H1 (cell line): ENCODE measurements at regions not wholly inside any gene's neighbourhood (a gene's known extent, or its start where the extent isn't known, plus 50 kb on each side); places are given as distances from the start of the nearest gene placed in this dataset.

Experiments used
- CTCF ChIA-PET: fragments of 300-600 bp; sonication (Branson Sonifier 250); formaldehyde crosslinking; loops from one replicate; lab custom pipeline; 2021; ENCODE audit not compliant: partially characterized antibody; lab: Charles Lee
- POLR2A ChIA-PET: fragments of 300-600 bp; sonication (Branson Sonifier 250); formaldehyde crosslinking; loops from one replicate; lab custom pipeline; 2021; ENCODE audit warnings: inconsistent platforms; ENCODE audit not compliant: partially characterized antibody; lab: Charles Lee
- DNase-seq, 2 experiments: peaks; one replicate each; pipeline versions ENCODE4 v3.0.0 to v3.0.0-alpha.2; 2010 to 2022; ENCODE audit warnings: low spot score in 2 of 2, low read depth in 1 of 2, mixed read lengths in 1 of 2
- FAIRE-seq: peaks from 2 replicates; lab custom pipeline; 2011; peaks lifted over from hg19 to GRCh38; lab: Jason Lieb, UNC
- H2AFZ ChIP-seq: 2 replicates; pipeline ENCODE4 v1.8.1; 2012; ENCODE audit warnings: low read length, inconsistent platforms
- H2AK5ac ChIP-seq: 2 replicates; pipeline ENCODE4 v1.6.1; 2013; ENCODE audit warnings: low read depth, low read length
- H2BK120ac ChIP-seq: replicated peaks from 2 replicates; pipeline ENCODE3; 2013; ENCODE audit warnings: low read depth, low read length, inconsistent platforms
- H2BK12ac ChIP-seq: 2 replicates; pipeline ENCODE4 v1.6.1; 2013; ENCODE audit warnings: low read depth, low read length
- H2BK15ac ChIP-seq: 2 replicates; pipeline ENCODE4 v1.6.1; 2013; ENCODE audit warnings: low read length
- H2BK20ac ChIP-seq: 2 replicates; pipeline ENCODE4 v1.6.1; 2013; ENCODE audit warnings: low read length
- H2BK5ac ChIP-seq: 2 replicates; pipeline ENCODE4 v1.6.1; 2013; ENCODE audit warnings: low read depth, low read length
- H3K14ac ChIP-seq: 2 replicates; pipeline ENCODE4 v1.6.1; 2013; ENCODE audit warnings: inconsistent platforms; ENCODE audit not compliant: insufficient read length
- H3K18ac ChIP-seq: 2 replicates; pipeline ENCODE4 v1.6.1; 2013; ENCODE audit warnings: low read length; ENCODE audit errors: extremely low read depth
- H3K23ac ChIP-seq: 2 replicates; pipeline ENCODE4 v1.6.1; 2013; ENCODE audit warnings: inconsistent platforms; ENCODE audit not compliant: insufficient read length
- H3K23me2 ChIP-seq: 2 replicates; pipeline ENCODE4 v1.6.1; 2013; ENCODE audit warnings: low read depth, low read length
- H3K27ac ChIP-seq: 2 replicates; pipeline ENCODE4 v1.6.1; 2011; ENCODE audit warnings: low read depth, low read length, inconsistent platforms
- H3K27me3 ChIP-seq, 4 experiments: replicated peaks in 1 of 4; 1 replicate in 1 of 4; 2 replicates in 3 of 4; pipeline versions ENCODE4 v1.6.1 to v1.8.1; 2011 to 2013; ENCODE audit warnings: low read length in 3 of 4, mild to moderate bottlenecking in 3 of 4, inconsistent platforms in 2 of 4, mixed read lengths in 2 of 4, moderate library complexity in 1 of 4; ENCODE audit not compliant: control insufficient read depth in 3 of 4, insufficient read depth in 3 of 4; ENCODE audit errors: extremely low read depth in 1 of 4
- H3K36me3 ChIP-seq, 4 experiments: 2 replicates each; pipeline versions ENCODE4 v1.6.1 to v1.8.1; 2011 to 2013; ENCODE audit warnings: mild to moderate bottlenecking in 4 of 4, low read length in 3 of 4, moderate library complexity in 2 of 4, control low read depth in 1 of 4, inconsistent platforms in 1 of 4; ENCODE audit not compliant: insufficient read depth in 4 of 4, control insufficient read depth in 2 of 4
- H3K4ac ChIP-seq: replicated peaks from 2 replicates; pipeline ENCODE3; 2013; ENCODE audit warnings: low read length, low read depth, mixed read lengths, inconsistent platforms; ENCODE audit not compliant: insufficient read length
- H3K4me1 ChIP-seq, 4 experiments: replicated peaks in 1 of 4; 1 replicate in 1 of 4; 2 replicates in 3 of 4; pipeline versions ENCODE4 v1.6.1 to v1.8.1; 2011 to 2013; ENCODE audit warnings: low read length in 3 of 4, inconsistent platforms in 2 of 4, mixed read lengths in 1 of 4; ENCODE audit not compliant: insufficient read depth in 4 of 4, control insufficient read depth in 3 of 4
- H3K4me2 ChIP-seq, 2 experiments: 2 replicates each; pipeline versions ENCODE4 v1.6.1 to v1.8.1; 2011 to 2013; ENCODE audit warnings: low read depth in 2 of 2, low read length in 2 of 2, control low read depth in 1 of 2, inconsistent platforms in 1 of 2, mild to moderate bottlenecking in 1 of 2; ENCODE audit not compliant: insufficient read depth in 1 of 2
- H3K4me3 ChIP-seq, 4 experiments: fragments of 200-600, 300-600 bp in 1 of 4; sonication (generic), shearing (Covaris generic), sonication (Bioruptor Twin) in 1 of 4; 2 replicates each; pipeline versions ENCODE4 v1.5.1 to v1.8.1; 2011 to 2016; ENCODE audit warnings: low read length in 4 of 4, low read depth in 3 of 4, control low read depth in 2 of 4, inconsistent platforms in 2 of 4, mild to moderate bottlenecking in 2 of 4, mixed read lengths in 1 of 4, moderate library complexity in 1 of 4; ENCODE audit not compliant: insufficient read depth in 2 of 4; ENCODE audit errors: extremely low read depth in 1 of 4
- H3K56ac ChIP-seq: replicated peaks from 2 replicates; pipeline ENCODE3; 2013; ENCODE audit warnings: low read depth, mild to moderate bottlenecking, mixed read lengths, low read length, inconsistent platforms; ENCODE audit not compliant: insufficient read length
- H3K79me1 ChIP-seq: 2 replicates; pipeline ENCODE4 v1.6.1; 2013; ENCODE audit warnings: low read depth, low read length, control low read depth
- H3K79me2 ChIP-seq, 2 experiments: 2 replicates each; pipeline versions ENCODE4 v1.6.1 to v1.8.1; 2012 to 2013; ENCODE audit warnings: low read length in 2 of 2, mild to moderate bottlenecking in 2 of 2, inconsistent platforms in 1 of 2; ENCODE audit not compliant: insufficient read depth in 2 of 2, control insufficient read depth in 1 of 2
- H3K9ac ChIP-seq, 4 experiments: replicated peaks in 1 of 4; 1 replicate in 1 of 4; 2 replicates in 3 of 4; pipeline versions ENCODE4 v1.6.1 to v1.8.1; 2011 to 2013; ENCODE audit warnings: low read depth in 3 of 4, low read length in 3 of 4, control low read depth in 2 of 4, mild to moderate bottlenecking in 2 of 4, moderate library complexity in 2 of 4, inconsistent platforms in 1 of 4; ENCODE audit errors: extremely low read depth in 1 of 4
- H3K9me3 ChIP-seq, 2 experiments: 2 replicates each; pipeline versions ENCODE4 v1.6.1 to v1.8.1; 2012 to 2013; ENCODE audit warnings: mild to moderate bottlenecking in 2 of 2, moderate library complexity in 2 of 2, control low read depth in 1 of 2, inconsistent platforms in 1 of 2, low read depth in 1 of 2, low read length in 1 of 2, mixed read lengths in 1 of 2; ENCODE audit not compliant: insufficient read depth in 2 of 2
- H4K20me1 ChIP-seq, 2 experiments: replicated peaks in 1 of 2; 2 replicates each; pipeline versions ENCODE3 to v1.8.1; 2011 to 2013; ENCODE audit warnings: inconsistent platforms in 2 of 2, low read length in 2 of 2, mild to moderate bottlenecking in 1 of 2; ENCODE audit not compliant: insufficient read depth in 2 of 2, control insufficient read depth in 1 of 2
- H4K5ac ChIP-seq: 2 replicates; pipeline ENCODE4 v1.6.1; 2013; ENCODE audit warnings: low read length, low read depth, mixed read lengths, inconsistent platforms; ENCODE audit not compliant: insufficient read length
- H4K8ac ChIP-seq: 2 replicates; pipeline ENCODE4 v1.8.0; 2013; ENCODE audit warnings: mild to moderate bottlenecking, moderate library complexity, low read length, inconsistent platforms; ENCODE audit not compliant: insufficient read depth; ENCODE audit errors: extremely low read depth
- H4K91ac ChIP-seq: replicated peaks from 2 replicates; pipeline ENCODE3; 2013; ENCODE audit warnings: low read length, mixed read lengths, inconsistent platforms; ENCODE audit not compliant: insufficient read length
- GABPA ChIP-seq: IDR thresholded peaks from 2 replicates; pipeline ENCODE4 v1.6.1; 2011; ENCODE audit warnings: mild to moderate bottlenecking, low read length, moderate library complexity, borderline replicate concordance; ENCODE audit not compliant: insufficient read depth
- POU5F1 ChIP-seq: IDR thresholded peaks from 2 replicates; pipeline ENCODE4 v1.6.1; 2011; ENCODE audit warnings: low read depth, mild to moderate bottlenecking, low read length, moderate library complexity
- WGBS, 2 experiments: shearing (Covaris generic) in 1 of 2; methylation state at CpG; one replicate each; pipeline versions ENCODE4 v1.1.6 to v1.1.7; 2013 to 2015; ENCODE audit warnings: low lambda C conversion rate in 2 of 2, mixed read lengths in 2 of 2, inconsistent platforms in 1 of 2, low coverage in 1 of 2, missing lambda C conversion rate in 1 of 2; ENCODE audit not compliant: insufficient replicate concordance in 2 of 2, insufficient coverage in 1 of 2, insufficient read length in 1 of 2; ENCODE audit errors: extremely low coverage in 1 of 2, missing lambda C conversion rate in 1 of 2; 5-methylcytosine and 5-hydroxymethylcytosine counted together

GRCh38 chr12:98371419-98371818 lies 144.0 kb upstream of the TMPO start:
- Histone ChIP-seq H3K23me2 (no peaks in the 10 kb centered on the region), H4K8ac (no peak overlapping the region), H3K27me3 (no peaks in the 10 kb centered on the region), H2BK15ac (no peak overlapping the region), H2AK5ac (no peak overlapping the region), H2AFZ (no peak overlapping the region), H2BK20ac (no peak overlapping the region), H3K56ac (no peak overlapping the region), H3K4me1 (no peaks in the 10 kb centered on the region; a peak in 1 of 7 replicates), H2BK5ac (no peak overlapping the region), H4K5ac (no peak overlapping the region), H3K14ac (no peak overlapping the region), H2BK12ac (no peak overlapping the region), H3K79me2 (no peaks in the 10 kb centered on the region), H3K9ac (no peak overlapping the region), H3K18ac (no peak overlapping the region), H3K9me3 (no peaks in the 10 kb centered on the region), H3K4me3 (no peak overlapping the region), H4K20me1 (no peaks in the 10 kb centered on the region), H3K27ac (no peak overlapping the region), H2BK120ac (no peak overlapping the region), H3K4me2 (no peak overlapping the region), H3K23ac (no peak overlapping the region), H3K79me1 (no peaks in the 10 kb centered on the region), H4K91ac (no peak overlapping the region), H3K4ac (no peak overlapping the region), H3K36me3 (no peaks in the 10 kb centered on the region)
- CTCF ChIA-PET, result interaction anchor here (0.7 to 3.3 kb wide), 8 partner anchors 10 to 1382 kb away, joined by 3 to 25 read pairs (median 4); no protein-coding TSS in a partner anchor
- 92% methylated on average over 3 of the region's 3 CpGs; no CpG with 5 or more reads in 1 of the 2 experiments for WGBS, 2 experiments
- FAIRE-seq (no peak), DNase-seq (no peak)
- POLR2A ChIA-PET, result no interaction called here
- TF ChIP-seq POU5F1 (no peak), GABPA (no peak)
